Upper lobe of left lung (tissue), 6 donors: ENCODE measurements at regions not wholly inside any gene's neighbourhood (a gene's known extent, or its start where the extent isn't known, plus 50 kb on each side); places are given as distances from the start of the nearest gene placed in this dataset.

ENCODE experiments used
- ATAC-seq, 2 donors: fragments of 200-7000 bp; cut with Tn5 transposase; one replicate each; pipeline ENCODE4 v1.9.1; 2022; ENCODE audit warnings: mild to moderate bottlenecking in 2 of 2, moderate library complexity in 2 of 2; ENCODE audit not compliant: low FRiP score in 2 of 2
- DNase-seq, 2 donors: peaks; one replicate each; pipeline ENCODE4 v3.0.0-alpha.2; 2019 to 2020
- H3K27ac ChIP-seq, 4 donors: fragments of 200-600 bp; sonication (generic); one replicate each; pipeline ENCODE4 v1.5.1; 2016 to 2019
- H3K27me3 ChIP-seq, 4 donors: fragments of 200-600 bp; sonication (generic); one replicate each; pipeline ENCODE4 v1.5.1; 2017 to 2019
- H3K36me3 ChIP-seq, 4 donors: fragments of 200-600 bp; sonication (generic); one replicate each; pipeline ENCODE4 v1.5.1; 2016 to 2019
- H3K4me1 ChIP-seq, 4 donors: fragments of 200-600 bp; sonication (generic); one replicate each; pipeline ENCODE4 v1.5.1; 2018 to 2019
- H3K4me3 ChIP-seq, 4 donors: fragments of 200-600 bp; sonication (generic); one replicate each; pipeline ENCODE4 v1.5.1; 2017 to 2019; ENCODE audit warnings: mild to moderate bottlenecking in 2 of 4, moderate library complexity in 1 of 4
- H3K9me3 ChIP-seq, 4 donors: fragments of 200-600 bp; sonication (generic); one replicate each; pipeline ENCODE4 v1.5.1; 2018 to 2019
- CTCF ChIP-seq, 6 experiments: fragments of 450-650 bp in 4 of 6; fragments of 200-600 bp in 2 of 6; sonication (generic) in 2 of 6; IDR thresholded peaks; one replicate each; pipeline ENCODE4 v1.5.1; 2016 to 2019; ENCODE audit warnings: antibody characterized with exemption in 6 of 6
- EP300 ChIP-seq, 4 donors: sonication (generic); formaldehyde crosslinking; IDR thresholded peaks; one replicate each; pipeline ENCODE4 v1.5.1; 2017; ENCODE audit warnings: antibody characterized with exemption in 4 of 4, control low read depth in 2 of 4
- POLR2A ChIP-seq, 4 donors: fragments of 450-650 bp; IDR thresholded peaks; one replicate each; pipeline ENCODE4 v1.5.1; 2016 to 2017; ENCODE audit warnings: antibody characterized with exemption in 4 of 4, mild to moderate bottlenecking in 2 of 4
- POLR2AphosphoS5 ChIP-seq, 2 donors: sonication (generic); formaldehyde crosslinking; IDR thresholded peaks; one replicate each; pipeline ENCODE4 v1.5.1; 2017; ENCODE audit warnings: antibody characterized with exemption in 2 of 2
- WGBS, 2 donors: methylation state at CpG; one replicate each; pipeline ENCODE4 v1.1.5; 2017 to 2018; 5-methylcytosine and 5-hydroxymethylcytosine counted together
- donor health status: DM: no; HTN: no; CAD: no; lungs with moderate emphysema.
- donor health status: DM: no; HTN: yes; CAD: no; lungs with severe emphysema.

- H3K9me3 ChIP-seq = no peaks in the 10 kb centered on the region
- peaks cover 0 to 6% (median 1%) of the 10 kb centered on the region in 4 donors for H3K4me1 ChIP-seq
- H3K27ac ChIP-seq = no peak overlapping the region
- ATAC-seq (no peak), DNase-seq (no peak)
- no peaks in the 10 kb centered on the region for H3K27me3 ChIP-seq
- no peaks in the 10 kb centered on the region for H3K36me3 ChIP-seq
- TF ChIP-seq POLR2A (IDR thresholded peaks at IDR 0.05) = no peak
- no peak for TF ChIP-seq POLR2AphosphoS5 (IDR thresholded peaks at IDR 0.05)
- TF ChIP-seq EP300 (IDR thresholded peaks at IDR 0.05) = no peak
- TF ChIP-seq CTCF (IDR thresholded peaks at IDR 0.05) = no peak
- H3K4me3 ChIP-seq = no peak overlapping the region
- WGBS, 2 donors = 93 to 97% methylated on average over 7 of the region's 7 CpGs
Measured at GRCh38 chr11:15910761-15911160, 445.6 kb downstream of the SOX6 start.

GRCh38 chr11:15911377-15912044, 444.8 kb downstream of the SOX6 start:
- Histone ChIP-seq H3K27ac (no peak overlapping the region), H3K27me3 (no peaks in the 10 kb centered on the region), H3K9me3 (no peaks in the 10 kb centered on the region), H3K4me1 (peaks cover 0 to 6% (median 1%) of the 10 kb centered on the region in 4 donors), H3K36me3 (no peaks in the 10 kb centered on the region), H3K4me3 (no peak overlapping the region)
- TF ChIP-seq POLR2AphosphoS5 (IDR thresholded peaks at IDR 0.05) (no peak), POLR2A (IDR thresholded peaks at IDR 0.05) (no peak), CTCF (IDR thresholded peaks at IDR 0.05) (no peak), EP300 (IDR thresholded peaks at IDR 0.05) (no peak)
- ATAC-seq (no peak), DNase-seq (peak in 1 of 2 donors; percentile 59)
- WGBS, 2 donors = 40 to 57% methylated on average over 6 of the region's 6 CpGs

GRCh38 chr11:15912291-15912690, 444.1 kb downstream of the SOX6 start:
- H3K36me3 ChIP-seq = no peaks in the 10 kb centered on the region
- no peak for TF ChIP-seq EP300 (IDR thresholded peaks at IDR 0.05)
- TF ChIP-seq CTCF (IDR thresholded peaks at IDR 0.05) = no peak
- TF ChIP-seq POLR2AphosphoS5 (IDR thresholded peaks at IDR 0.05) = no peak
- TF ChIP-seq POLR2A (IDR thresholded peaks at IDR 0.05) = no peak
- DNase-seq (no peak), ATAC-seq (no peak)
- no peak overlapping the region for H3K27ac ChIP-seq
- H3K9me3 ChIP-seq = no peaks in the 10 kb centered on the region
- H3K4me1 ChIP-seq = peaks cover 0 to 6% (median 1%) of the 10 kb centered on the region in 4 donors
- no peaks in the 10 kb centered on the region for H3K27me3 ChIP-seq
- no peak overlapping the region for H3K4me3 ChIP-seq
- 90 to 100% methylated on average over 1 to 2 of the region's 2 CpGs for WGBS, 2 donors

GRCh38 chr11:15912825-15913224, 443.5 kb downstream of the SOX6 start:
- peak in 1 of 2 donors; percentile 34 for DNase-seq

More at GRCh38 chr11:15912825-15913224, 443.5 kb downstream of the SOX6 start:
- WGBS, 2 donors = 33 to 83% methylated on average over 1 to 7 of the region's 7 CpGs
- H3K4me3 ChIP-seq = no peak overlapping the region
- no peaks in the 10 kb centered on the region for H3K36me3 ChIP-seq
- TF ChIP-seq EP300 (IDR thresholded peaks at IDR 0.05) (no peak), CTCF (IDR thresholded peaks at IDR 0.05) (no peak), POLR2A (IDR thresholded peaks at IDR 0.05) (no peak), POLR2AphosphoS5 (IDR thresholded peaks at IDR 0.05) (no peak)
- H3K27ac ChIP-seq = no peak overlapping the region
- H3K9me3 ChIP-seq = no peaks in the 10 kb centered on the region
- no peak for ATAC-seq
- H3K4me1 ChIP-seq = peaks cover 0 to 6% (median 1%) of the 10 kb centered on the region in 4 donors
- no peaks in the 10 kb centered on the region for H3K27me3 ChIP-seq
